Heart right ventricle (tissue), 16 donors: ENCODE measurements at regions not wholly inside any gene's neighbourhood (a gene's known extent, or its start where the extent isn't known, plus 50 kb on each side); places are given as distances from the start of the nearest gene placed in this dataset.

ENCODE experiments used
- ATAC-seq, 8 donors: fragments of 200-7000 bp; cut with Tn5 transposase; one replicate each; pipeline ENCODE4 v1.9.1; 2020; ENCODE audit warnings: mild to moderate bottlenecking in 8 of 8, moderate library complexity in 8 of 8, moderate number of reproducible peaks in 1 of 8
- DNase-seq, 2 donors: peaks; one replicate each; pipeline ENCODE4 v3.0.0-alpha.2; 2020
- H3K27ac ChIP-seq, 10 donors: fragments of 200-600 bp; sonication (generic) in 2 of 10; one replicate each; pipeline versions ENCODE4 v1.5.0 to v1.8.0; 2020 to 2022; ENCODE audit warnings: mild to moderate bottlenecking in 3 of 10
- H3K27me3 ChIP-seq, 7 donors: fragments of 200-600 bp; one replicate each; pipeline ENCODE4 v1.8.0; 2021 to 2022; ENCODE audit warnings: mild to moderate bottlenecking in 2 of 7
- H3K36me3 ChIP-seq, 9 donors: fragments of 200-600 bp; sonication (generic) in 1 of 9; one replicate each; pipeline versions ENCODE4 v1.5.0 to v1.8.0; 2020 to 2022; ENCODE audit warnings: mild to moderate bottlenecking in 2 of 9
- H3K4me1 ChIP-seq, 9 donors: fragments of 200-600 bp; sonication (generic) in 1 of 9; one replicate each; pipeline versions ENCODE4 v1.5.0 to v1.8.0; 2020 to 2022; ENCODE audit warnings: mild to moderate bottlenecking in 4 of 9
- H3K4me3 ChIP-seq, 10 donors: fragments of 200-600 bp; sonication (generic) in 2 of 10; one replicate each; pipeline versions ENCODE4 v1.5.0 to v1.8.0; 2020 to 2022; ENCODE audit warnings: mild to moderate bottlenecking in 7 of 10, moderate library complexity in 2 of 10
- H3K9me3 ChIP-seq, 11 donors: fragments of 200-600 bp in 10 of 11; sonication (generic) in 2 of 11; one replicate each; pipeline versions ENCODE4 v1.5.0 to v1.8.0; 2013 to 2022; ENCODE audit warnings: mild to moderate bottlenecking in 2 of 11, control low read depth in 1 of 11, moderate library complexity in 1 of 11
- CTCF ChIP-seq, 9 donors: fragments of 200-600 bp; sonication (generic) in 2 of 9; IDR thresholded peaks; one replicate each; pipeline versions ENCODE4 v1.5.0 to v1.8.0; 2021 to 2022; ENCODE audit warnings: antibody characterized with exemption in 9 of 9, mild to moderate bottlenecking in 5 of 9, moderate library complexity in 1 of 9
- WGBS, 2 donors: extraction: QIAGEN DNeasy Blood & Tissue Kit; methylation state at CpG; one replicate each; pipeline ENCODE4 v1.1.7; 2013; ENCODE audit warnings: inconsistent platforms in 1 of 2; 5-methylcytosine and 5-hydroxymethylcytosine counted together
- intact Hi-C, 10 donors: fragments of 100-400 bp; cut with DNase I; formaldehyde crosslinking; loops; one replicate each; pipeline versions ENCODE4 v1.11.1 to v1.14.2; 2022
- donor health status: Arrhythmogenic right ventricular cardiomyopathy.
- donor health status: ischemic (EF 13 %, LVEDD 7.1; RV severe dilation, severe dysfunction).
- donor health status: healthy with polysubstance abuse.
- donor health status: DM: no; HTN: yes; CAD: no.
- donor health status: DM: no; HTN: no; CAD: no.
- donor health status: ischemic (EF 25% LVEDD 6.9; RV normal size, moderate dysfunction).
- donor health status: ischemic (EF 25% LVEDD 5.7; RV mildly dilated, moderate dysfunction).
- donor health status: healthy.
- donor health status: DM: yes; HTN: yes; CAD: no.
- donor health status: Ischemic cardiomyopathy.
- donor health status: ischemic (EF 35%, LVEDD 5.7; RV mildly dilated, moderate dysfunction).
- donor health status: nonischemic (EF 11% LVEDD 7.7; RV severe dilation, severe dysfunction).
- donor health status: DM: yes; HTN: yes; CAD: no.
- donor health status: PGD.
- donor health status: ischemic (EF 29% LVEDD 5.4; RV normal size, mild dysfunction).
- donor health status: nonischemic (EF 23%, LVEDD 6.1; RV moderate dilation, normal function).

DNA sequence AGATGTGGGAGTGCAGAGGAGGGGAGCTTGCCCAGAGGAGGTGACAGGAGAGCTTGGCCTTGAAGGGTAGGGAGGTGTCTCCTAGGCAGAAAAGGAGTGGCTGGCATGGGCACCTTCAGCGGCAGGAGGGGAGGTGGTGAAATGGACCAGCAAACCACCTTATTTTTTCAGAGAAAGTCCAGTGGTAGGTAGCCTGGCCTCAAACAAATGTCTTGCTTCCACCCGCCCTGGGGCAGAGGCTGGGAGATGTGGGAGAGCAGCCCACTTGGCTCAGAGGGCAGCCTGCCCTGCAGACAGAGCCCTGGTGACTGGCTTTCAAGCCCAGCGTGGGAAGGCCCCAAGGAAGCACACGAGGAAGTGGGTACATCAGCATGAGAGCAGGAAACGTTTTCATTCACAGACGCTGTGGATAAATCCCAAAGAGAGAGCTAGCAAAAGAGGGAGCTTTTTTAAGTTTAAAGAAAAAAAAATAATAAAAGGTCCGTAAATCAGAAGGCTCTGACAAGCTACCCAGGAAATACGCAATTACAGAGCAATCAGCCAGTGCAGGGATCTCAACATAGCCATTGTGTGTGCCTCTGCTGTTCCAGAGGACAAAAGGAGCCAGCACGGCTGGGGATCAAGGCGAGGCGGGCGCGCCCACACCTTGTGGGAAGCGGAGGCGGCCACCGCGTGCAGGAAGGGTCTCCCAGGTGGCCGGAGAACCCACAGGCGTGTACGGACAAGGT is 238.7 kb upstream of the PLET1 start:
- H3K4me1 ChIP-seq: no peaks in the 10 kb centered on the region
- H3K9me3 ChIP-seq: no peaks in the 10 kb centered on the region
- DNase-seq: no peak
- H3K27me3 ChIP-seq: peaks cover 0 to 4% (median 0%) of the 10 kb centered on the region in 7 donors
- no peak overlapping the region for H3K4me3 ChIP-seq
- intact Hi-C loops: no loop called here
- no peak for TF ChIP-seq CTCF (IDR thresholded peaks at IDR 0.05)
- WGBS, 2 donors: 65 to 76% methylated on average over 20 of the region's 20 CpGs
- no peak overlapping the region for H3K27ac ChIP-seq
- H3K36me3 ChIP-seq: no peaks in the 10 kb centered on the region
- ATAC-seq: no peak

GRCh38 chr11:112499881-112500204 is 239.2 kb upstream of the PLET1 start:
- Histone ChIP-seq H3K27ac (no peak overlapping the region), H3K27me3 (peaks cover 0 to 4% (median 0%) of the 10 kb centered on the region in 7 donors), H3K9me3 (no peaks in the 10 kb centered on the region), H3K4me3 (no peak overlapping the region), H3K36me3 (no peaks in the 10 kb centered on the region), H3K4me1 (no peaks in the 10 kb centered on the region)
- no peak for TF ChIP-seq CTCF (IDR thresholded peaks at IDR 0.05)
- ATAC-seq (no peak), DNase-seq (no peak)
- intact Hi-C loops: loop anchor here in 1 of 10 donors (10.0 kb wide), 1 partner anchor 135 kb away; no protein-coding TSS in a partner anchor
- 93 to 96% methylated on average over 10 of the region's 10 CpGs for WGBS, 2 donors

DNA sequence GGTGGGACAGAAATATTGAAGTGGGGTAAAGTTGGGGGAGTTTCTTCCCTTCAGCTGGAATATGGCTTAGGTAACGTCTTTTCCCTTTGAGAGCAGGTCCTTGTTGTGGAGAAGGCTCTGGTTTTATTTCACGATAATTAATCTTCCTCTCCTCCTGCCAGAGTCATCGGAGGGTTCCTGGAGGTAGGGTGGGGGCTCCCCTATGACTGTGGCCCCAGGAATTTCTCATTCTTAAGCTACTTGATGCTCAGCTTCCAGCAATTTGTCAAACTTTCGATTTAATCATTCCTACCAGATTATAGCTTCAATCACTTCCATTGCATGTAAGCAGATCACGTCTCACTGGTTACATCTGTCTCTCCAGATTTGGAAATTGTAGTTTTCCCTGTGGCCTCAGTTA is 242.8 kb upstream of the PLET1 start:
- no peak for TF ChIP-seq CTCF (IDR thresholded peaks at IDR 0.05)
- 76 to 83% methylated on average over 5 of the region's 5 CpGs for WGBS, 2 donors
- DNase-seq (no peak), ATAC-seq (no peak)
- no peak overlapping the region for H3K4me3 ChIP-seq
- H3K4me1 ChIP-seq: no peaks in the 10 kb centered on the region
- intact Hi-C loops: loop anchor here in 1 of 10 donors (10.0 kb wide), 1 partner anchor 139 kb away; no protein-coding TSS in a partner anchor
- H3K36me3 ChIP-seq: no peaks in the 10 kb centered on the region
- H3K27me3 ChIP-seq: peaks cover 0 to 7% (median 0%) of the 10 kb centered on the region in 7 donors
- no peaks in the 10 kb centered on the region for H3K9me3 ChIP-seq
- H3K27ac ChIP-seq: no peak overlapping the region

DNA sequence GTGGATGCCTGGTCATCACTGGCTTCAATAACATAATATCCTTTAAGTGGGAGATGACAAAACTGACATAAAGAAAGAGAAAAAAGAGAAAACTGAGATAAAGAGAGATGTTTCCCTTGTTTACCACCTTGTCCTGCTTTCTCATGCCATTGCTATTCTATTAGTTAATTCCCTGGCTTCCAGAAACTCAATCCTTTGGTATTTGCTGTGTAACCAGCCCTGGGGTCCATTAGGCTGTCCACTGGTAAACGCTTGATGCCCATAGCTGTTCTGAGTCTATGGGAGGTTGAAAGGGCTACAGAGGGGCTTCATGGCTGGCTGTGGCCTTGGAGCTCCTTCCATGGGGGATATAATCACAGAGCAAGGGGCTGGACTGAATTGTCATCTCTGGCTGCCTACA is 243.4 kb upstream of the PLET1 start:
- Histone ChIP-seq H3K4me1 (no peaks in the 10 kb centered on the region), H3K27ac (no peak overlapping the region), H3K4me3 (no peak overlapping the region), H3K27me3 (peaks cover 0 to 4% (median 0%) of the 10 kb centered on the region in 7 donors), H3K36me3 (no peaks in the 10 kb centered on the region), H3K9me3 (no peaks in the 10 kb centered on the region)
- WGBS, 2 donors: 98 to 100% methylated on average over 1 of the region's 1 CpG
- TF ChIP-seq CTCF (IDR thresholded peaks at IDR 0.05): no peak
- DNase-seq (no peak), ATAC-seq (no peak)
- intact Hi-C loops: loop anchor here in 1 of 10 donors (10.0 kb wide), 1 partner anchor 139 kb away; no protein-coding TSS in a partner anchor
